ENCODE measurements at regions not wholly inside any gene's neighbourhood (a gene's known extent, or its start where the extent isn't known, plus 50 kb on each side); places are given as distances from the start of the nearest gene placed in this dataset.

DNA sequence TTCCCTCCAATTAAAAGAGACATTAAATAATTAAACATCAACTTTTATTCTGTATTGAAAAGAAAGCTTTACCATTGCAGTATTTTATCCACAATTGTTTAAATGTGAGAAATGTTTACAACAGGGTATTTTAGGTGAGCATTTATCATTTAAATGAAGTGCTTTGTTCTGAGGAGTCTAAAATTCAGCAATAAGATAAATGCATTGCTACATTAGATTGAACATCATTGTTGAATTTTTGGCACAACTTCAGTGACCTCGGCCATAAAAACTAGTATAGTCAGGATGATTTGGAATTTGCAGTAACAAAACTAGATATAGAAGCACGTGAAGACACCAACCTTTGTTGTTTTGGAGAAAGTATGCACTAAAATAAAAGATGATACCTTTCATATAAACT lies 692.9 kb downstream of the USP25 start:
- no peaks in the 10 kb centered on the region for H3K4me1 ChIP-seq (ENCODE audit: control insufficient read depth in 1 of 2, extremely low read depth in 1 of 2, insufficient read depth in 2 of 2, low read length in 2 of 2)
- H3K27ac ChIP-seq (ENCODE audit: low read length), result no peak overlapping the region
- no peak for DNase-seq
- H3K9me3 ChIP-seq, result no peaks in the 10 kb centered on the region
- H3K27ac Mint-ChIP-seq, result no peak overlapping the region
- no peaks in the 10 kb centered on the region for H3K27me3 ChIP-seq (replicated peaks in 1 of 2; ENCODE audit: control insufficient read depth in 2 of 2, extremely low read depth in 1 of 2, insufficient read depth in 2 of 2, low read length in 1 of 2)
- whole genome bisulfite sequencing (ENCODE audit: insufficient coverage), result no CpG with 5 or more reads among the region's 2 CpGs
- no peak overlapping the region for H3K4me3 ChIP-seq (ENCODE audit: control insufficient read depth in 1 of 2, extremely low read depth in 1 of 2, low read length in 1 of 2)
- no peak for ATAC-seq (replicated peaks in 1 of 4)
- H3K27me3 Mint-ChIP-seq, result no peaks in the 10 kb centered on the region
- H3K36me3 ChIP-seq (ENCODE audit: control insufficient read depth in 2 of 2, extremely low read depth in 1 of 2, insufficient read depth in 1 of 2, low read length in 1 of 2), result no peaks in the 10 kb centered on the region
- peaks cover 0 to 6% (median 0%) of the 10 kb centered on the region in 3 donors for H3K9me3 Mint-ChIP-seq
- ChIA-PET POLR2A (no interaction called here), CTCF (no interaction called here)
- H3K4me1 Mint-ChIP-seq, result no peaks in the 10 kb centered on the region
- H3K36me3 Mint-ChIP-seq, result no peaks in the 10 kb centered on the region
- H3K4me3 Mint-ChIP-seq, result no peak overlapping the region

DNA sequence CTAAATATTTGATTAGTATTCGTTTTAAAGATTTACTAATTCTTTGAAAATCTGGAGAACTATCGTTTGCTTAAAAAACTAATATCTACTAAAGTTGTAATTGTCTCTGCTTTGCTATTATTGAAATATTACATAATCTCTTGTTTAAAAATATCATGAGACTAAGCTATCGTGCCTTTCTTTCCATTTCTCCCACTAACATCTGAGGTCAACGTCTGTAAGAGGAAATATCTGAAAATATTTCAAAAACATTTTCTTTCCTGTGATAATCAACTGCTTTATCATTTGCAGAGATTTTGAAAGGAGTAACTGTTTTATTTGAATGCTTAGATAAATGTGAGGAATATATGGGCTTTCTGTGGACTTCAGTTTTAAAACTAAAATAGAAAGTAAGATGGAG lies 694.1 kb downstream of the USP25 start:
- WGBS (ENCODE audit: insufficient coverage), result no CpG with 5 or more reads among the region's 4 CpGs
- no peaks in the 10 kb centered on the region for H3K36me3 Mint-ChIP-seq
- H3K27me3 Mint-ChIP-seq, result no peaks in the 10 kb centered on the region
- ATAC-seq (replicated peaks in 1 of 4) (no peak), DNase-seq (no peak)
- H3K4me1 ChIP-seq (ENCODE audit: control insufficient read depth in 1 of 2, extremely low read depth in 1 of 2, insufficient read depth in 2 of 2, low read length in 2 of 2), result no peaks in the 10 kb centered on the region
- no peak overlapping the region for H3K27ac Mint-ChIP-seq
- H3K4me1 Mint-ChIP-seq, result no peaks in the 10 kb centered on the region
- ChIA-PET POLR2A (no interaction called here), CTCF (no interaction called here)
- H3K9me3 Mint-ChIP-seq, result peaks cover 0 to 6% (median 0%) of the 10 kb centered on the region in 3 donors
- no peak overlapping the region for H3K4me3 Mint-ChIP-seq
- no peaks in the 10 kb centered on the region for H3K9me3 ChIP-seq
- H3K4me3 ChIP-seq (ENCODE audit: control insufficient read depth in 1 of 2, extremely low read depth in 1 of 2, low read length in 1 of 2), result no peak overlapping the region
- no peaks in the 10 kb centered on the region for H3K27me3 ChIP-seq (replicated peaks in 1 of 2; ENCODE audit: control insufficient read depth in 2 of 2, extremely low read depth in 1 of 2, insufficient read depth in 2 of 2, low read length in 1 of 2)
- H3K36me3 ChIP-seq (ENCODE audit: control insufficient read depth in 2 of 2, extremely low read depth in 1 of 2, insufficient read depth in 1 of 2, low read length in 1 of 2), result no peaks in the 10 kb centered on the region
- no peak overlapping the region for H3K27ac ChIP-seq (ENCODE audit: low read length)

DNA sequence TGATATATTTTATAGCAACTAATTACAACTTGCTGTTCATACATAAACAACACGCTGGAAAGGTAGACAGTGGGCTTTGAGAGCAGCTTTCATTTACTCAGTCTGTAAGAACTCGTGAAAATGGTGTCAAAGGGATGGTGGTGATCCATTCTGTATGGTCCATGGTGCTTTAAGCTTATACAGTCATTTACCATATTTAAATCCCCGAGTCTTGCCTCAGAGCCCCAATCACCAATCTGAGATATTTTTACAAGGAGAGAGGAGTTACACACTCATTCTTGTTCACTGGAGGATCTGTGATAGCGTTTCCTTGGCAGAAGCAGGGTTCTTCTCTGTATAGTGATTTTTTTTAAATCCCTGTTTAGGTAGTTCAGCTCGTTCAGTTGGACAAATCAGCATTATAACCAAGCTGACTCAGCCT lies 694.6 kb downstream of the USP25 start:
- H3K4me3 Mint-ChIP-seq, result no peak overlapping the region
- Histone ChIP-seq H3K27ac (ENCODE audit: low read length) (no peak overlapping the region), H3K36me3 (ENCODE audit: control insufficient read depth in 2 of 2, extremely low read depth in 1 of 2, insufficient read depth in 1 of 2, low read length in 1 of 2) (no peaks in the 10 kb centered on the region), H3K4me3 (ENCODE audit: control insufficient read depth in 1 of 2, extremely low read depth in 1 of 2, low read length in 1 of 2) (no peak overlapping the region), H3K4me1 (ENCODE audit: control insufficient read depth in 1 of 2, extremely low read depth in 1 of 2, insufficient read depth in 2 of 2, low read length in 2 of 2) (no peaks in the 10 kb centered on the region), H3K27me3 (replicated peaks in 1 of 2; ENCODE audit: control insufficient read depth in 2 of 2, extremely low read depth in 1 of 2, insufficient read depth in 2 of 2, low read length in 1 of 2) (no peaks in the 10 kb centered on the region), H3K9me3 (no peaks in the 10 kb centered on the region)
- H3K27ac Mint-ChIP-seq, result no peak overlapping the region
- peaks cover 0 to 6% (median 0%) of the 10 kb centered on the region in 3 donors for H3K9me3 Mint-ChIP-seq
- WGBS (ENCODE audit: insufficient coverage), result no CpG with 5 or more reads among the region's 5 CpGs
- H3K36me3 Mint-ChIP-seq, result no peaks in the 10 kb centered on the region
- no peak for DNase-seq
- no peaks in the 10 kb centered on the region for H3K4me1 Mint-ChIP-seq
- ChIA-PET CTCF (no interaction called here), POLR2A (no interaction called here)
- no peaks in the 10 kb centered on the region for H3K27me3 Mint-ChIP-seq
- no peak for ATAC-seq (replicated peaks in 1 of 4)

DNA sequence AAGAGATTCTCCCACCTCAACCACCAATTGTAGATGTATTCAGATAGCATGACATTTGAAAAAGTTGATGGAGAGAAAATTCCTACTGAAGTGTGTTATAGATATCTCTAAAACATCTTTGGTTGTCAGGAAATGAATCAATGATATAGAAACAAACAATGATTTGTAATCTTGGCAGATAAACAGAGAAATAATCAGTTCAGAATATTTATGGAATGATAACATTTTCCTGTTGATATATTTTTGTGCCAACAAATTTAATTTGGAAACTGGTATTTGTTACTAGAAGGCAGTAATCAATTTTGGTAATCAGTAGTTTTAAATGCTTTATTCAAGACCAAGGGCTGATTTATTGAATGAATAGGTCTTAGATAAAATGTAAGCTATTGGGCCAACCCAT lies 695.6 kb downstream of the USP25 start:
- no peaks in the 10 kb centered on the region for H3K9me3 ChIP-seq
- H3K4me3 ChIP-seq (ENCODE audit: control insufficient read depth in 1 of 2, extremely low read depth in 1 of 2, low read length in 1 of 2), result no peak overlapping the region
- H3K27ac ChIP-seq (ENCODE audit: low read length), result no peak overlapping the region
- Mint-ChIP-seq H3K4me1 (no peaks in the 10 kb centered on the region), H3K4me3 (no peak overlapping the region), H3K9me3 (peaks cover 0 to 3% (median 0%) of the 10 kb centered on the region in 3 donors), H3K36me3 (no peaks in the 10 kb centered on the region), H3K27me3 (no peaks in the 10 kb centered on the region), H3K27ac (no peak overlapping the region)
- no peaks in the 10 kb centered on the region for H3K4me1 ChIP-seq (ENCODE audit: control insufficient read depth in 1 of 2, extremely low read depth in 1 of 2, insufficient read depth in 2 of 2, low read length in 2 of 2)
- H3K27me3 ChIP-seq (replicated peaks in 1 of 2; ENCODE audit: control insufficient read depth in 2 of 2, extremely low read depth in 1 of 2, insufficient read depth in 2 of 2, low read length in 1 of 2), result no peaks in the 10 kb centered on the region
- POLR2A ChIA-PET, result no interaction called here
- H3K36me3 ChIP-seq (ENCODE audit: control insufficient read depth in 2 of 2, extremely low read depth in 1 of 2, insufficient read depth in 1 of 2, low read length in 1 of 2), result no peaks in the 10 kb centered on the region
- ATAC-seq (replicated peaks in 1 of 4) (no peak), DNase-seq (no peak)
- CTCF ChIA-PET, result interaction anchor here in 1 of 2 donors (0.6 kb wide), 1 partner anchor 135 kb away, joined by 3 read pairs; no protein-coding TSS in a partner anchor

DNA sequence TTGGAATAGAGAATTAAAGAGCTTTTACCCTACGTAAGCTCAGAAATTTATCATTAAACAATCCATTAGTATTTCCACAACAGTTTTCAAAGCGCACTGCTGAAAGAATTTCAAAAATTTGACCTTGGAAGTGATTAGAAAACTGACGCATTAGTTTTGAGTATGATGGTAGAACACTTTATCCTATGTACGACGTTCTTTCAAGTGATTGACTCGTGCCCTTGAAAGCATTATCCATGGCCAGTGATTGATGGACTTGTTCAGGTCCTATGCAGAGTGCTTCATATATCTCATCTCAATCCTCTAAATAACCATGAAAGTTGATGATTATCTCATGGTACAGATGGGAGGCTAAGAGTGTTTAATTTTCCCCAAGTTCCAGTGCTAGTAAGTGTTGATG lies 697.2 kb downstream of the USP25 start:
- Mint-ChIP-seq H3K4me1 (no peaks in the 10 kb centered on the region), H3K27ac (no peak overlapping the region), H3K36me3 (no peaks in the 10 kb centered on the region), H3K4me3 (no peak overlapping the region), H3K9me3 (peaks cover 0 to 3% (median 0%) of the 10 kb centered on the region in 3 donors), H3K27me3 (no peaks in the 10 kb centered on the region)
- DNase-seq (no peak), ATAC-seq (replicated peaks in 1 of 4) (no peak)
- no peaks in the 10 kb centered on the region for H3K27me3 ChIP-seq (replicated peaks in 1 of 2; ENCODE audit: control insufficient read depth in 2 of 2, extremely low read depth in 1 of 2, insufficient read depth in 2 of 2, low read length in 1 of 2)
- H3K9me3 ChIP-seq, result no peaks in the 10 kb centered on the region
- no peak overlapping the region for H3K4me3 ChIP-seq (ENCODE audit: control insufficient read depth in 1 of 2, extremely low read depth in 1 of 2, low read length in 1 of 2)
- POLR2A ChIA-PET, result no interaction called here
- WGBS (ENCODE audit: insufficient coverage), result no CpG with 5 or more reads among the region's 6 CpGs
- CTCF ChIA-PET, result no interaction called here
- H3K4me1 ChIP-seq (ENCODE audit: control insufficient read depth in 1 of 2, extremely low read depth in 1 of 2, insufficient read depth in 2 of 2, low read length in 2 of 2), result no peaks in the 10 kb centered on the region
- no peak overlapping the region for H3K27ac ChIP-seq (ENCODE audit: low read length)
- no peaks in the 10 kb centered on the region for H3K36me3 ChIP-seq (ENCODE audit: control insufficient read depth in 2 of 2, extremely low read depth in 1 of 2, insufficient read depth in 1 of 2, low read length in 1 of 2)

DNA sequence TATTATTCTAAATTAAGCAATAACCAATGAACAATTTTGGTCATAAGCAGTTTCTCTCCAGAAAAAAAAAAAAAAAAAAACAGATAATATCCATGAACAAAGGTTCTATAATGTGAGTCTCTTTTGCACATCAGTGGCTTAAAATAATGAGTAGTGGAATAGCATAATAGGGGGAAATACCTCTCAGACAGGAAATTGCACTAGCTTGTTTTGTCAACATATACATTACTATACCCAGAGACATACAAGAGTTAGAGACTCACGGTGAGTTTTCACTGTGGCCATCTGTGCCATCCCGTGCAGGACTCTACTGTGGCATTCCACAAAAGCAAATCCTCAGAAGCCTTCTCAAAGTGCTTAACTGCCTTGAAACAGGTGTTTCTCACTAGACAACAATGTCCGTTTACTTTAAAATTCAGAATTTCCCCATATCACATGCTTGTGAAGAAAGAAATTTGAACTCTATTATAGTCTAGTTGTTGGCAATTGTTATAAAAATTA lies 697.9 kb downstream of the USP25 start:
- peaks cover 0 to 3% (median 0%) of the 10 kb centered on the region in 3 donors for H3K9me3 Mint-ChIP-seq
- ATAC-seq (replicated peaks in 1 of 4) (no peak), DNase-seq (no peak)
- no peak overlapping the region for H3K27ac Mint-ChIP-seq
- no peak overlapping the region for H3K4me3 Mint-ChIP-seq
- no peaks in the 10 kb centered on the region for H3K4me1 Mint-ChIP-seq
- CTCF ChIA-PET, result no interaction called here
- Histone ChIP-seq H3K27ac (ENCODE audit: low read length) (no peak overlapping the region), H3K9me3 (no peaks in the 10 kb centered on the region), H3K4me3 (ENCODE audit: control insufficient read depth in 1 of 2, extremely low read depth in 1 of 2, low read length in 1 of 2) (no peak overlapping the region), H3K4me1 (ENCODE audit: control insufficient read depth in 1 of 2, extremely low read depth in 1 of 2, insufficient read depth in 2 of 2, low read length in 2 of 2) (no peaks in the 10 kb centered on the region), H3K27me3 (replicated peaks in 1 of 2; ENCODE audit: control insufficient read depth in 2 of 2, extremely low read depth in 1 of 2, insufficient read depth in 2 of 2, low read length in 1 of 2) (no peaks in the 10 kb centered on the region), H3K36me3 (ENCODE audit: control insufficient read depth in 2 of 2, extremely low read depth in 1 of 2, insufficient read depth in 1 of 2, low read length in 1 of 2) (no peaks in the 10 kb centered on the region)
- 82% methylated on average over 2 of the region's 3 CpGs for WGBS (ENCODE audit: insufficient coverage)
- no peaks in the 10 kb centered on the region for H3K27me3 Mint-ChIP-seq
- POLR2A ChIA-PET, result no interaction called here
- H3K36me3 Mint-ChIP-seq, result no peaks in the 10 kb centered on the region

DNA sequence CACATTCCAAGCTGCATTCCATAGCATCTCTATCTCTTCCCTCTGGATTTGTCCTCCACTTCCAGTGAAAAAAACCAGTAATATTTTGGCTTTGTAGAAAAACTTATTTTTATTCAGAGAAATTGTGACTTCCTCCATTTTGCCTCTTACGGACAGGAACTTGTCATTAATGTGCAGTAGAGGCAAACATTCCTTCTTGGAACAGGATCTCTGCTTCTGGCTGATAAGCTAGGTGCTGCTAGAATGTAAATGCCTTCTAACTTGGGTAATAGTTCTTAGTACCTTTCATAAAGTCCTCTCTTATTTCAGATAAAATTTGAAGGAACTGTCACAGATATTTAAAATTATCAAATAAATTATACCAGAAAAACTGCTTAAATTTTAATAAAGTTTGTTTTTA lies 707.8 kb downstream of the USP25 start:
- POLR2A ChIA-PET, result no interaction called here
- Histone ChIP-seq H3K27me3 (replicated peaks in 1 of 2; ENCODE audit: control insufficient read depth in 2 of 2, extremely low read depth in 1 of 2, insufficient read depth in 2 of 2, low read length in 1 of 2) (no peaks in the 10 kb centered on the region), H3K9me3 (no peaks in the 10 kb centered on the region), H3K36me3 (ENCODE audit: control insufficient read depth in 2 of 2, extremely low read depth in 1 of 2, insufficient read depth in 1 of 2, low read length in 1 of 2) (no peaks in the 10 kb centered on the region), H3K4me3 (ENCODE audit: control insufficient read depth in 1 of 2, extremely low read depth in 1 of 2, low read length in 1 of 2) (no peak overlapping the region), H3K4me1 (ENCODE audit: control insufficient read depth in 1 of 2, extremely low read depth in 1 of 2, insufficient read depth in 2 of 2, low read length in 2 of 2) (no peaks in the 10 kb centered on the region), H3K27ac (ENCODE audit: low read length) (no peak overlapping the region)
- peaks cover 0 to 7% (median 5%) of the 10 kb centered on the region in 3 donors for H3K9me3 Mint-ChIP-seq
- CTCF ChIA-PET, result no interaction called here
- DNase-seq, result no peak
- no peaks in the 10 kb centered on the region for H3K4me1 Mint-ChIP-seq
- no peaks in the 10 kb centered on the region for H3K36me3 Mint-ChIP-seq
- H3K27ac Mint-ChIP-seq, result no peak overlapping the region
- WGBS (ENCODE audit: insufficient coverage), result no CpG with 5 or more reads among the region's 1 CpG
- H3K4me3 Mint-ChIP-seq, result no peak overlapping the region
- ATAC-seq (replicated peaks in 1 of 4), result no peak
- H3K27me3 Mint-ChIP-seq, result no peaks in the 10 kb centered on the region

All from T-cell (primary cell).